ENCODE measurements at regions not wholly inside any gene's neighbourhood (a gene's known extent, or its start where the extent isn't known, plus 50 kb on each side); places are given as distances from the start of the nearest gene placed in this dataset.

DNA sequence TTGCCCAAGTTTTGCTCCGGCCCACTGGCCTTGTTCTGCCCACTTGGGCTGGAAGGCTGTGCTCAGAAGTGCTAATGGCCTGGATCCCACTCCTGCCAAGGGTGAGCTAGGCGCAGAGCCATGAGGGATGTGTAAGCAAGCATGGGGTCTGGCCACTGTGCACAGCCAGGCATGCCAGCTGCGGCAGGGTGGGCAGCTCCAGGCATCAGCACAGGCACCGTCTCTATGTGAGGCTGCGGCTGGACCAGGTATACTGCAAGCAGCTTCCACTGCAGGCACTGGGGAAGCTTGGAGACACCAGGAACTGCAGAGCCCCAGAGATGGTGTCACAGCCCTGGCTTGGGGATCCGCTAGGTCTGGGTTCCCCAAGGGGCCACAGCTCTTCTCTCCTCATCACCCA is 264.9 kb downstream of the LRIG3 start:
- TF ChIP-seq, protein P1, sequence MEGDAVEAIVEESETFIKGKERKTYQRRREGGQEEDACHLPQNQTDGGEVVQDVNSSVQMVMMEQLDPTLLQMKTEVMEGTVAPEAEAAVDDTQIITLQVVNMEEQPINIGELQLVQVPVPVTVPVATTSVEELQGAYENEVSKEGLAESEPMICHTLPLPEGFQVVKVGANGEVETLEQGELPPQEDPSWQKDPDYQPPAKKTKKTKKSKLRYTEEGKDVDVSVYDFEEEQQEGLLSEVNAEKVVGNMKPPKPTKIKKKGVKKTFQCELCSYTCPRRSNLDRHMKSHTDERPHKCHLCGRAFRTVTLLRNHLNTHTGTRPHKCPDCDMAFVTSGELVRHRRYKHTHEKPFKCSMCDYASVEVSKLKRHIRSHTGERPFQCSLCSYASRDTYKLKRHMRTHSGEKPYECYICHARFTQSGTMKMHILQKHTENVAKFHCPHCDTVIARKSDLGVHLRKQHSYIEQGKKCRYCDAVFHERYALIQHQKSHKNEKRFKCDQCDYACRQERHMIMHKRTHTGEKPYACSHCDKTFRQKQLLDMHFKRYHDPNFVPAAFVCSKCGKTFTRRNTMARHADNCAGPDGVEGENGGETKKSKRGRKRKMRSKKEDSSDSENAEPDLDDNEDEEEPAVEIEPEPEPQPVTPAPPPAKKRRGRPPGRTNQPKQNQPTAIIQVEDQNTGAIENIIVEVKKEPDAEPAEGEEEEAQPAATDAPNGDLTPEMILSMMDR (IDR thresholded peaks at IDR 0.05; ENCODE audit: insufficient read depth, low read depth, low read length): no peak
- no peak overlapping the region for H3K4me3 ChIP-seq (ENCODE audit: low read depth, low read length)
- no peak for DNase-seq (ENCODE audit: low read depth)

DNA sequence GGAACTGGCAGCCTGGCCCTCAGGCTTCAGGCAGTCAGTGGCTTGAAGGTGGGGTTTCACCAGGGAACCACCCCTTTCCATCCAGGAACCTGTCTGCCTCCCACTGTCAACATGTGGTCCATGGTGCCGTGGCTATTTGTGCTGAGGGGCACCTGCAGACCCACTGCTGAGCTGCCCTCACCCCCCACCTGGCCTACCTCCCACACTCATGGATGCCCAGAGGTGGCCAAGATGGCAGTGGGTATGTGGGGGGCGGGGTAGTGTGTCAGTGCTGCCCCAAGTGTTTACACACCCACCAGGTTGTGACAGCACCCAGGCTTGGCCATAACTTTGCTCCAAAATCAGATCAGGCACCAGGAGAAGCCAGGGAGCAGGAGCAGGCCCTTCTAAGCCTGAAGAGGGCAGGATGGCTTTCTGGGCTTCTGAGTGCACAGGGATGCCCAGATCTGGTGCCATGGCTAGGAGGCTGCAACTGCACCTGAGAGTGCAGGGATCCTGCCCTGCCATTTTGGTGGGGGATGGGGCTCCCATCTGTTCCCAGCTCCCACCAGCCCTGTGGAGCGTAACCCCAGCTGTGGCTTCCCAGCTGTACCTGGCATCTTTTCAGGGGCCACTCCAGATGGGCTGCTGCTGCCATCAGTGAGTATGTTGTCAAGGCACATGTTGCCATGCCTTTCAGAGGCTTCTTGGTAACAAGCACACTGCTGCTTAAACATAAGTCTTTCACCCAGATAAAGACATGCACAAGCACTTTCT is 263.9 kb downstream of the LRIG3 start:
- no peak overlapping the region for H3K4me3 ChIP-seq (ENCODE audit: low read depth, low read length)
- TF ChIP-seq, protein P1 (IDR thresholded peaks at IDR 0.05; ENCODE audit: insufficient read depth, low read depth, low read length): no peak
- no peak for DNase-seq (ENCODE audit: low read depth)

DNA sequence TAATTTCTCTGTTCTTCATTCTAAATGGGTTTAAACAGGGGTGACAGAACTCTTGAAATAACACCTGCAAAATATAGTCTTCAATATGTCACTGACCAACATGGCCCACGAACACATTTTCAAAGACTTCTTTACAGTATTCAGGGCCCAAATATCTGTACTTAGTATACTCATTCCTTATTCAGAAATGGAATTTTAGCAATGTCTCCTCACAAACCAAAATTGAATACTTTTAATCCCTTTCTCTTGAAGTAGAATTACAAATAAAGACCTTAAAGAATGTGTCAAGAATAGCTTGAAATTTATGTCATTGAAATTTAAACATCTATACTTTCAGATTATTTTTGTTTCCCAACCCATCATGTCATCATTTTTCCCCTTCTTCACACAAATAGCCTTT is 263.1 kb downstream of the LRIG3 start:
- DNase-seq (ENCODE audit: low read depth): no peak
- TF ChIP-seq, protein P1 (IDR thresholded peaks at IDR 0.05; ENCODE audit: insufficient read depth, low read depth, low read length): no peak
- no peak overlapping the region for H3K4me3 ChIP-seq (ENCODE audit: low read depth, low read length)

DNA sequence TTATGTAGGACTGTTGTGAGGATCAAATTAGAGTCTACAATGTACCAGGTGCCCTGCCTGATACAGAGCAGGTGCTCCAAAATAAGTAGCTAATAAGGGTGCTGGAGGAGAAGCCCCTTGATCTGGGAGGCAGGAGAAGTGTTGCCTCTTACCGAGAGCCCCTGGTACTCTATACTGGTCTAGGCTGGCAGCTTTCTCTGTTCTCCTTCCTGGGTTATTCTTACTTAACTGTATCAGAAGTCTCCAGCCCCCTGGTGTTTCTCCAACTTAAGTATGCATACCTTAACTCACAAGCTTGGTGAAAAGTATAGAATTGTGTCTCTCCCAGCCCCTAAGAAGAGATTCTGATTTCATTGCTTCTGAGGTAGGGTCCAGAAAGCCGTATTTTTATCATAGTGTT is 254.9 kb downstream of the LRIG3 start:
- no peak for DNase-seq (ENCODE audit: low read depth)
- TF ChIP-seq, protein P1 (IDR thresholded peaks at IDR 0.05; ENCODE audit: insufficient read depth, low read depth, low read length): no peak
- H3K4me3 ChIP-seq (ENCODE audit: low read depth, low read length): no peak overlapping the region

DNA sequence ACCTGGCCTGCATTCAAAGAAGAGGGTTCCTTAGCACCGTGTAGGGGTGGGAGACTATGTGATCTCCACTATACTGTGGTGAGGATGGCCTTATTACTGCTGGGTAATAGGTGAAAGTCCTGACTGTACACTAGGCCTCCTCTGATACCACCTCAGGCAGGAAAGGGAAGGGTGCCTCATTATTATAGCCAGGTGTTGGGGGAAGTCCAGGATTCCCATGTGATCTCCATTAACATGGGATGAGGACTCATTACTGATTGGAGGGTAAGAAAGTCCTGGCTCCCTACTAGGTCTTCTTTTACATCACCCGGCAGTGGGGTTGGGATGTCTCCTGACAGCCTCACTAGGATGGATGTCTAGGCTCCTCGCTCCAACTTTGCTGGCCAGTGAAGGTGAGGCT is 252.1 kb downstream of the LRIG3 start:
- TF ChIP-seq, protein P1 (IDR thresholded peaks at IDR 0.05; ENCODE audit: insufficient read depth, low read depth, low read length): no peak
- H3K4me3 ChIP-seq (ENCODE audit: low read depth, low read length): no peak overlapping the region
- no peak for DNase-seq (ENCODE audit: low read depth)

DNA sequence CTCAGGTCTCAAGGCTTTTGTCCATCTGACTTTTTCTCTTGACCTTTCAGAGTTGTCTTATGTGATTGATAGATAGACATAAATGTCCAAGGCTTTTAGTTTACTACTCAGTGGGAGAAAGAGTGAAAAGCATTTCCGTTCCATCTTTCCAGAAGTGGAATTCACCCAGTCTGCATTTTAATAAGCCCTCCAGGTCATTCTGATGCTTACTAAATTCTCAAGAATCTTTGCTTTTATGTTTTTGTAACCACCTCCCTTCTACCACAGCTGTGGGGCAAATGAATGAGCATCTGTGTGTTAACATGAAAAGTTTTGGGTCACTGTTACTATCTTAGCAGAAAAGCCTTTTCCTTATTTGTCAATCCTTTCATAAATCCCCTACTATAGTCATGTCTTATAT is 251.4 kb downstream of the LRIG3 start:
- no peak overlapping the region for H3K4me3 ChIP-seq (ENCODE audit: low read depth, low read length)
- TF ChIP-seq, protein P1 (IDR thresholded peaks at IDR 0.05; ENCODE audit: insufficient read depth, low read depth, low read length): no peak
- DNase-seq (ENCODE audit: low read depth): peak; percentile 63

DNA sequence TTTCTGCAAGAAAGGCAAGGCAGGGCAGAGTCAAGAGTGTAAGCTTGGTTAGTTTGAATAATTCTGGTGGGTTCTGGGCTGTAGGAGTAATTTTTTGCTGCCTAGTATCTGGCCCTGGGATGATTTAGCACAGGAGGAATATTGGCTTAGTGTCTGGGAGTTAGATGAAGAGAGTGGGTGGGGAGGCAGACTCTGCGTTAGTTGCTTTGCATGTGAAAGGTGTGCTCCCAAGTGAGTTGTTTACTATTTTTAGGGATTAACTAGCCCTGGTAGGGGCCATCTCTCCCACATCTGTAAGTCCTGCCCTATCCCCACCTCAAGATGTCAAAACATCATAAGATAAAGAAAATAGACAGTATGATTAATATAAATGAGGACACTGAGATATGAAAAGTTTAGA is 249.7 kb downstream of the LRIG3 start:
- no peak for DNase-seq (ENCODE audit: low read depth)
- TF ChIP-seq, protein P1 (IDR thresholded peaks at IDR 0.05; ENCODE audit: insufficient read depth, low read depth, low read length): no peak
- H3K4me3 ChIP-seq (ENCODE audit: low read depth, low read length): no peak overlapping the region

Measured in fibroblast of villous mesenchyme (primary cell).